Testis (tissue), 2 donors: ENCODE measurements at regions not wholly inside any gene's neighbourhood (a gene's known extent, or its start where the extent isn't known, plus 50 kb on each side); places are given as distances from the start of the nearest gene placed in this dataset.

Experiments
- DNase-seq: peaks from one replicate; pipeline ENCODE4 v3.0.0-alpha.2; 2019
- H3K27ac ChIP-seq, 2 donors: fragments of 200-600 bp; sonication (generic); one replicate each; pipeline ENCODE4 v1.5.1; 2019
- H3K27me3 ChIP-seq: fragments of 200-600 bp; sonication (generic); one replicate; pipeline ENCODE4 v1.5.1; 2019
- H3K36me3 ChIP-seq: fragments of 200-600 bp; sonication (generic); one replicate; pipeline ENCODE4 v1.5.1; 2017; ENCODE audit warnings: low read depth; ENCODE audit errors: missing control alignments
- H3K4me1 ChIP-seq: fragments of 200-600 bp; sonication (generic); one replicate; pipeline ENCODE4 v1.5.1; 2019
- H3K4me3 ChIP-seq, 2 donors: fragments of 200-600 bp; sonication (generic); one replicate each; pipeline ENCODE4 v1.5.1; 2017 to 2019
- H3K9me3 ChIP-seq: fragments of 200-600 bp; sonication (generic); one replicate; pipeline ENCODE4 v1.5.1; 2017
- CTCF ChIP-seq, 3 experiments: fragments of 450-650 bp in 2 of 3; fragments of 200-600 bp in 1 of 3; sonication (generic) in 1 of 3; IDR thresholded peaks; one replicate each; pipeline ENCODE4 v1.5.1; 2016 to 2019; ENCODE audit warnings: antibody characterized with exemption in 3 of 3, mild to moderate bottlenecking in 2 of 3, moderate library complexity in 1 of 3
- POLR2A ChIP-seq: fragments of 450-650 bp; IDR thresholded peaks from one replicate; pipeline ENCODE4 v1.6.1; 2017; ENCODE audit warnings: antibody characterized with exemption, mild to moderate bottlenecking, moderate library complexity
- WGBS, 2 donors: methylation state at CpG; one replicate each; pipeline ENCODE4 v1.1.5; 2018; 5-methylcytosine and 5-hydroxymethylcytosine counted together
- intact Hi-C: fragments of 100-400 bp; cut with DNase I; formaldehyde crosslinking; loops from one replicate; pipeline ENCODE4 v1.15.1; 2023; ENCODE audit warnings: low total_unique reads

GRCh38 chr14:44613061-44613712, 106.1 kb upstream of the FSCB start:
- no peaks in the 10 kb centered on the region for H3K9me3 ChIP-seq
- H3K36me3 ChIP-seq: no peaks in the 10 kb centered on the region
- no peak for TF ChIP-seq CTCF (IDR thresholded peaks at IDR 0.05)
- no peak for TF ChIP-seq POLR2A
- H3K27ac ChIP-seq: no peak overlapping the region
- no peak for DNase-seq
- WGBS, 2 donors: 84 to 92% methylated on average over 5 of the region's 5 CpGs
- H3K27me3 ChIP-seq: no peaks in the 10 kb centered on the region
- intact Hi-C loops: no loop called here
- H3K4me1 ChIP-seq: no peaks in the 10 kb centered on the region
- no peak overlapping the region for H3K4me3 ChIP-seq

- WGBS, 2 donors: 76 to 81% methylated on average over 4 of the region's 4 CpGs
- DNase-seq: no peak
These were observed 104.9 kb upstream of the FSCB start for GRCh38 chr14:44612002-44612401.

GRCh38 chr14:44609876-44610510, 102.9 kb upstream of the FSCB start:
- H3K4me3 ChIP-seq: no peak overlapping the region
- H3K9me3 ChIP-seq: no peaks in the 10 kb centered on the region
- H3K4me1 ChIP-seq: no peaks in the 10 kb centered on the region
- no peak overlapping the region for H3K27ac ChIP-seq
- TF ChIP-seq CTCF (IDR thresholded peaks at IDR 0.05): no peak
- no peak for TF ChIP-seq POLR2A
- H3K27me3 ChIP-seq: no peaks in the 10 kb centered on the region
- WGBS, 2 donors: 75% methylated on average over 5 of the region's 5 CpGs
- intact Hi-C loops: no loop called here
- H3K36me3 ChIP-seq: no peaks in the 10 kb centered on the region
- no peak for DNase-seq

More at GRCh38 chr14:44612002-44612401, 104.9 kb upstream of the FSCB start:
- H3K4me3 ChIP-seq: no peak overlapping the region
- H3K4me1 ChIP-seq: no peaks in the 10 kb centered on the region
- intact Hi-C loops: no loop called here
- H3K36me3 ChIP-seq: no peaks in the 10 kb centered on the region
- H3K9me3 ChIP-seq: no peaks in the 10 kb centered on the region
- no peak overlapping the region for H3K27ac ChIP-seq
- TF ChIP-seq POLR2A (no peak), CTCF (IDR thresholded peaks at IDR 0.05) (no peak)
- H3K27me3 ChIP-seq: no peaks in the 10 kb centered on the region

- Histone ChIP-seq H3K27ac (no peak overlapping the region), H3K4me3 (no peak overlapping the region), H3K36me3 (no peaks in the 10 kb centered on the region), H3K9me3 (no peaks in the 10 kb centered on the region), H3K27me3 (no peaks in the 10 kb centered on the region), H3K4me1 (no peaks in the 10 kb centered on the region)
- TF ChIP-seq POLR2A: no peak
- no peak for TF ChIP-seq CTCF (IDR thresholded peaks at IDR 0.05)
- DNase-seq: no peak
- 36 to 67% methylated on average over 1 of the region's 1 CpG for WGBS, 2 donors
- intact Hi-C loops: no loop called here
These were observed 102.1 kb upstream of the FSCB start for GRCh38 chr14:44609201-44609600.

- intact Hi-C loops: no loop called here
- TF ChIP-seq CTCF (IDR thresholded peaks at IDR 0.05) (no peak), POLR2A (no peak)
- no peak overlapping the region for H3K27ac ChIP-seq
- no peak overlapping the region for H3K4me3 ChIP-seq
- no peaks in the 10 kb centered on the region for H3K27me3 ChIP-seq
- DNase-seq: no peak
- no peaks in the 10 kb centered on the region for H3K9me3 ChIP-seq
- H3K36me3 ChIP-seq: no peaks in the 10 kb centered on the region
- WGBS, 2 donors: 96 to 100% methylated on average over 1 of the region's 1 CpG
- H3K4me1 ChIP-seq: no peaks in the 10 kb centered on the region
These were observed 100.6 kb upstream of the FSCB start for GRCh38 chr14:44607701-44608100.
